ENCODE measurements at regions not wholly inside any gene's neighbourhood (a gene's known extent, or its start where the extent isn't known, plus 50 kb on each side); places are given as distances from the start of the nearest gene placed in this dataset. TPM values are rescaled to one million over a fixed set of nuclear protein-coding genes. Genes with fewer than 3 reads are reported as not detected.
A peak's percentile ranks its signal among the peaks of the same experiment; 100 is the strongest.

DNA sequence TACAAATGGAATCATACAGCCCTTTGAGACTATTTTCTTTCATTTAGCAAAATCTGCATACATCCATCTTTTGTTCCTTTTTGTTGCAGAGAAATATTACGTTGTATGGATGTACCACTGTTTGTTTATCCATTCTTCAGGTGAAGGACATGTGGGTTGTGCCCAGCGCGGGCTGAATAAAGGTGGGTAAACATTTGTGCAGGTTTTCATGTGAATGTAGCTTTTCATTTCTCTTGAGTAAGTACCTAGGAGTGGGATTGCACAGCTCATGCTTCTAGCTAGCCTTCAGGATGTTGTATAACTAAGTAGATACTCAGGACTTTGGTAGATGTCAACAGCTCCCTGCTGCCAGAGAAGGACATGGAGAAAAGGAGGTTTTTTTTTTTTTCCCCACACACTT lies 50.6 kb upstream of the SPRED2 start (continued):
- TF ChIP-seq ZNF556 (CRISPR knock-in tag; IDR thresholded peaks at IDR 0.05; ENCODE audit: borderline replicate concordance) (no peak), PRPF4 (IDR thresholded peaks at IDR 0.05; ENCODE audit: low read depth, low read length, poor library complexity, severe bottlenecking) (no peak), ZNF354B (CRISPR knock-in tag; IDR thresholded peaks at IDR 0.05) (no peak), FOXP1 (IDR thresholded peaks at IDR 0.05) (no peak), FOXP1 (CRISPR knock-in tag; IDR thresholded peaks at IDR 0.05) (peak; percentile 92), ZNF670 (CRISPR knock-in tag; IDR thresholded peaks at IDR 0.05; ENCODE audit: borderline replicate concordance) (no peak), ZNF230 (CRISPR knock-in tag; IDR thresholded peaks at IDR 0.05) (no peak), ZIK1 (CRISPR knock-in tag; IDR thresholded peaks at IDR 0.05; ENCODE audit: borderline replicate concordance, low read depth) (no peak), FOXK1 (CRISPR knock-in tag; IDR thresholded peaks at IDR 0.05; ENCODE audit: borderline replicate concordance, low read depth) (peak; percentile 14; the same call in 1 of the 2 replicates)
- TF ChIP-seq, protein P1, sequence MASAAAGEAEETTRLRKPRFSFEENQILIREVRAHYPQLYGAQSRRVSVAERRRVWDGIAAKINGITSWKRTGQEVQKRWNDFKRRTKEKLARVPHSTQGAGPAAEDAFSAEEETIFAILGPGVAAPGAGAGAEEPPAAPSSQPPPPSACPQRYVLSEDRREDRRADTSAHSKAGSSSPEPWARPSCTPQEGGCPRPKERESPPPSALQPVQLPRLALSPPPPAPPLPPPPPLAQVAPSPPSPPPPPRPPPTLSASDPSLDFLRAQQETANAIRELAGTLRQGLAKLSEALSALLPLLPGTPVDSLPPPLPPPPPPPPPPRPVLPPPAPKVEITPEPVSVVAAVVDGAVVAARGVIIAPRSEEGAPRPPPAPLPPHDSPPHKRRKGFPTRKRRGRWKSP (CRISPR knock-in tag; IDR thresholded peaks at IDR 0.05), result no peak; the same call in 1 of the 2 replicates
- TF ChIP-seq, protein P2, sequence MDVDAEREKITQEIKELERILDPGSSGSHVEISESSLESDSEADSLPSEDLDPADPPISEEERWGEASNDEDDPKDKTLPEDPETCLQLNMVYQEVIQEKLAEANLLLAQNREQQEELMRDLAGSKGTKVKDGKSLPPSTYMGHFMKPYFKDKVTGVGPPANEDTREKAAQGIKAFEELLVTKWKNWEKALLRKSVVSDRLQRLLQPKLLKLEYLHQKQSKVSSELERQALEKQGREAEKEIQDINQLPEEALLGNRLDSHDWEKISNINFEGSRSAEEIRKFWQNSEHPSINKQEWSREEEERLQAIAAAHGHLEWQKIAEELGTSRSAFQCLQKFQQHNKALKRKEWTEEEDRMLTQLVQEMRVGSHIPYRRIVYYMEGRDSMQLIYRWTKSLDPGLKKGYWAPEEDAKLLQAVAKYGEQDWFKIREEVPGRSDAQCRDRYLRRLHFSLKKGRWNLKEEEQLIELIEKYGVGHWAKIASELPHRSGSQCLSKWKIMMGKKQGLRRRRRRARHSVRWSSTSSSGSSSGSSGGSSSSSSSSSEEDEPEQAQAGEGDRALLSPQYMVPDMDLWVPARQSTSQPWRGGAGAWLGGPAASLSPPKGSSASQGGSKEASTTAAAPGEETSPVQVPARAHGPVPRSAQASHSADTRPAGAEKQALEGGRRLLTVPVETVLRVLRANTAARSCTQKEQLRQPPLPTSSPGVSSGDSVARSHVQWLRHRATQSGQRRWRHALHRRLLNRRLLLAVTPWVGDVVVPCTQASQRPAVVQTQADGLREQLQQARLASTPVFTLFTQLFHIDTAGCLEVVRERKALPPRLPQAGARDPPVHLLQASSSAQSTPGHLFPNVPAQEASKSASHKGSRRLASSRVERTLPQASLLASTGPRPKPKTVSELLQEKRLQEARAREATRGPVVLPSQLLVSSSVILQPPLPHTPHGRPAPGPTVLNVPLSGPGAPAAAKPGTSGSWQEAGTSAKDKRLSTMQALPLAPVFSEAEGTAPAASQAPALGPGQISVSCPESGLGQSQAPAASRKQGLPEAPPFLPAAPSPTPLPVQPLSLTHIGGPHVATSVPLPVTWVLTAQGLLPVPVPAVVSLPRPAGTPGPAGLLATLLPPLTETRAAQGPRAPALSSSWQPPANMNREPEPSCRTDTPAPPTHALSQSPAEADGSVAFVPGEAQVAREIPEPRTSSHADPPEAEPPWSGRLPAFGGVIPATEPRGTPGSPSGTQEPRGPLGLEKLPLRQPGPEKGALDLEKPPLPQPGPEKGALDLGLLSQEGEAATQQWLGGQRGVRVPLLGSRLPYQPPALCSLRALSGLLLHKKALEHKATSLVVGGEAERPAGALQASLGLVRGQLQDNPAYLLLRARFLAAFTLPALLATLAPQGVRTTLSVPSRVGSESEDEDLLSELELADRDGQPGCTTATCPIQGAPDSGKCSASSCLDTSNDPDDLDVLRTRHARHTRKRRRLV (CRISPR knock-in tag; IDR thresholded peaks at IDR 0.05), result no peak

Small RNA genes in the stretch of these regions (microRNA-seq; reads per million reads assigned to microRNA genes)
- not detected for gene MIR4778

Small RNA genes in the stretch of these regions (small RNA-seq; reads per million reads assigned to genes)
- gene MIR4778 (ENCODE audit: insufficient read depth in 2 of 3, insufficient read length in 3 of 3, low read depth in 2 of 3, low replicate concordance in 1 of 3) (0 reads per million in 3 experiments), gene RN7SL635P (ENCODE audit: insufficient read depth in 2 of 3, insufficient read length in 3 of 3, low read depth in 2 of 3, low replicate concordance in 1 of 3) (0 reads per million in 3 experiments), gene VTRNA2-2P (ENCODE audit: insufficient read depth in 2 of 3, insufficient read length in 3 of 3, low read depth in 2 of 3, low replicate concordance in 1 of 3) (0 reads per million in 3 experiments)
